ENCODE measurements at regions not wholly inside any gene's neighbourhood (a gene's known extent, or its start where the extent isn't known, plus 50 kb on each side); places are given as distances from the start of the nearest gene placed in this dataset.

DNA sequence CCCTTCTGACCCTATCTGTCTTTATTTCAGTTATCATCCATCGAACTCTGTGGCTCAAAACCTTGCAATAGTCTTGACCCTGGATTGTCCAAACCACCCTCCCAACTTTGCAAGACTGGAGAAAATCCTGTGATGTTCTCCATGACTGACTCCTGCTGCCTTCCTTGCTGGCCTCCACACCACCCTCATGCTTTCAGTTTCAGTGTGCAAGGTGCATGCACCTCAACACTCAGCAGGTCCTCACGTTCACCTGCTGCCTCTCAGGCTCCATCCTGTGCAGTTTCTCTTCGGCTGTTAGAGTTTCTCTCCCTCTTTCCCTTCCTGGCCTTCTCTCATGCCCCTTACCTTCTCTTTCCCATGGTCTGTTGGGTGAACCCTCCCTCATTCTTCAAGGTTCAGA, 59.4 kb upstream of the ASIC2 start:
- DNase-seq (ENCODE audit: low read depth in 3 of 3, low spot score in 1 of 3), result no peak

DNA sequence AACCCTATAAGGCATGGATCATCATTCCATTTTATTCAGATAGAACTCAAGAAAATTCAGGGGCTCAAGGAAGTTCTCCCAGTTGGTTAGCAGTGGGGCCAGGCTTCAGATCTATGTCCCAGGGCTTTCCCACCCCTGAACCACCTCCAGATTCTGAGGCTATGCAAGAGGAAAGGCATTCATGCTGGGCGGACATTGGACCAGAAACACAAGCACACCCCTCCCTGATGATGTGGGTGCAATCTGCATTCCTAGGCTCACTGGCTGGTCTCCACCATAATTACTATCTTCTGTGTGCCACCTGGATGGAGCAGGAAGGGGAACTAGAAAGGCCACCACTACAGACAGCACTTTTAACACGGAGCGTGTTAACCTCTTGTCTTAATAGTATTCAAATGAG, 63.2 kb upstream of the ASIC2 start:
- DNase-seq (ENCODE audit: low read depth in 3 of 3, low spot score in 1 of 3), result no peak

DNA sequence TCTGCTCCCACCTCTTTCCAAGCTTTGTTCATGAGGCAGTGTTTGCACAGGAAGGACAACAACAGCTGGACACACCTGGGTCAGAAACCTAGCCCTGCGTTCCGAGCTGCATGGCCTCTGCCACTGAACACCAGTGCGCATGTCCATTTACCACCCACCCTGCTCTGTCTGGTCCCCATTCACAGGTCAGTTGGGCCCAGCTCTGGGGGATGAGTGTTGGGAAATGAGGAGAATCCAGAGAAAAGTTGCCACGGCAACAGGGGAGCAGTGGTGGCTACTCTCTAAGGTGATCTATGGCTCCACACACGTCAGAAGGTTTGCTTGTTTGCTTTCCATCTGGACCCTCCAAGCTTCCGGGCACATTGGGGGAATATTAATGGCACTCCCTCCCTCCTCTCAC, 70.4 kb upstream of the ASIC2 start:
- DNase-seq (ENCODE audit: low read depth in 3 of 3, low spot score in 1 of 3), result no peak

DNA sequence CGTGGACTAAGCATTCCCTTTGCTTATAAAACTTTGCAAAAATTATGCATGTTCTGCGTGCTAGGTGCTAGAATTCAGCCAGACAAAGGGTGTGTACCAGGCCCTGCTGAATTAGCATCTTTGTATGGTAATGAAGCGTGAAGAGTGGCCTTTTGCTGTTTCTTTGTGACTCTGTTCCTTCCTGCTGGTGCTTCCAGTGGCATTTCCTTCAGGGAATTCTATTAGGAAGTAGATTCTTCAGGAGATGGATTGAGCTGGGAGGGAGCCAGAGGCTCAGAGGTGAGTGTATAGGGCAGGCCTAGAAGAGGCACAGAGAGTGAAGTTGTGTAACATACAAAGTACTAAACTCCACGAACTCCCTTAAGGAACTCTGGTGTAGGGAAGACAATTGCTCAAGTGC, 73.9 kb upstream of the ASIC2 start:
- DNase-seq (ENCODE audit: low read depth in 3 of 3, low spot score in 1 of 3), result no peak

DNA sequence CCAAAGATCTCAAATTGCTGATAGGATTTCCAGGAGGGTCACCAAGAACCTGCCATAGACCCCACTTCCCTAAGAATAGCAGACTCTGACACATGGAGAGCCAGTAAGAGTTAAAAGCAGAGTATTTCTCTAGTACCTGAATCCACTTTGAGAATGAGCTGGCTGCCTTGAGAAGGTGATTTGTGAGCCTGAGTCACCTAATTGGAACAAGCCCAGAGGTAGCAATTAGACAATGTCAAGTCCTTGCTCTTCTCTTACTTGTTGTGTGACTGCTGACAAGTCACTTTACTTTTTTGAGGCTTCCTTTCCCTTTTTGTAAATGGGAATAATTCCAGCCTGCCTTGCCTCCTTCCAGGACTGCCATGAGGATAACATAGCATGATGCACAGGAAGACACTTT, 76.1 kb upstream of the ASIC2 start:
- DNase-seq (ENCODE audit: low read depth in 3 of 3, low spot score in 1 of 3), result no peak

DNA sequence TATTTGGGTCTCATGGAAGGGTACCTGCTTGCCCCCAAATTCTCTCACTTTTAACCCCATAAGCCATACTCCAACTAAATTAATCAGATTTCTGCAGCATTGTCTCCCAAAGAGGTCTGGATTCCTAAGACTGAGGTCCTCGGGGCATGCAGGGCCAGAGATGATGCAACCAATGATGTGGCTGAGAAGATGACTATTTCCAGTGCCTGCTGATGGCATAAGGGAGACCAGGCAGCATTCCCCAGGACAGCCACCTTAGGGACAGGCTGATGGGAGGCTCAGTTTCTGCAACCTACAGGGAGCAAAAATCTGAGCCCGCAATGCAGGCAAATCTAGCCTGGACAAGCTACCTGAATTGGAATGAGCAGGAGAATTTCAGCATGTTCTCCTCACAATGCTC, 76.8 kb upstream of the ASIC2 start:
- no peak for DNase-seq (ENCODE audit: low read depth in 3 of 3, low spot score in 1 of 3)

DNA sequence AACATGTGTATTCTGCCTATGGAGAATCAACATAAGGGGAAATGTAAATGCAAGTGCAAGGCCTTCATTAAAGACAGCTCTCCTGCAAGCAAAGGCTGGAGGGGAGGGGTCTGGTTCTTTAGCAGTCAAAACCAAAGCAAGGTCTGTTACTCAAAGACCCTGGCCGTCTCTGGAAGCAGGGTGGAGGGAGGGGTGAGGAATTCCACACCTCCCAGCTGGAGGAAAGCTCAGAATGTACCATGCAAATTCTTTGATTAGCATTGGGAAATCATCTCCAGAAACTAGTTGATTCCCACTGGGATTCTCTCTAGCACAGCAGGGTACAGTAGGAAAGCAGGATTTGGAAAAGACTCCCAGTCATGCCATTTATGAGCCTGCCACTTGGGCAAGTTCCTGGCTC, 77.3 kb upstream of the ASIC2 start:
- DNase-seq (ENCODE audit: low read depth in 3 of 3, low spot score in 1 of 3), result no peak

DNA sequence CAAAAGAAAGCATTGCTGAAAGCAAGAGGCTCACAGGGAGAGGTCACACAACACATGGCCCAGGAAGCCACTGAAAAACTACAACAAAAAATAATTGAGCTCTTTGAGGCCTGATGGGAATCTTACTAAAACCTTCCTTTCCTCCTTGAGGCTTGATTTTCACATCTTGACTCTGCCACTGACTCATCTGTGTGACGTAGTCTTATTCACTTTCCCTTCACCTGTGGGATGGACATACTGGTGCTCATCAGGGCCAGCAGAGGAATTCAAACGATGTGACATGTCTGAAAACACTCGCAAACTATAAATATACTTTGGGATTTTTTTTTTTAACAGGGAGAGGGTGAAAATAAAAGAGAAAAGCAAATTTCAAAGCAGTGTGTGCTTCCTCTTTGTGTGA, 78.3 kb upstream of the ASIC2 start:
- DNase-seq (ENCODE audit: low read depth in 3 of 3, low spot score in 1 of 3), result no peak

DNA sequence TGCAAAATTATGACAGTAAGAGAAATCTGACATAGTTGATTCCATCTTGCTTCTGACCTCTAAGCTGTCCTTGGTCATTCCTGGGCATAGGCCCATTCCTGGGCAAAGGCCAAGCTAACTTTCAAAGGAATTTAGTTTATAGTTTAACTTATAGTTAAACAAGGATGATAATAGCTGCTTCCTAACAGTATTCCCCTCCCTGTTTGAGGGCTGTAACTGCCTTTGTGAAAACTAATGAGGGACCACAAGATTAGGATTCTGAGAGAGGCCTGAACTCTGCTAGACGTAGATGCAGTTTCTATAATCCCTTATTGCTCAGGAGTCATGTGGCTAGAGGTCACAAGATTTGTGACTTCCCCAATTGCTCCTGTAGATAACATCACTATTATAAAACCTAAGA, 80.2 kb upstream of the ASIC2 start:
- DNase-seq (ENCODE audit: low read depth in 3 of 3, low spot score in 1 of 3), result no peak

DNA sequence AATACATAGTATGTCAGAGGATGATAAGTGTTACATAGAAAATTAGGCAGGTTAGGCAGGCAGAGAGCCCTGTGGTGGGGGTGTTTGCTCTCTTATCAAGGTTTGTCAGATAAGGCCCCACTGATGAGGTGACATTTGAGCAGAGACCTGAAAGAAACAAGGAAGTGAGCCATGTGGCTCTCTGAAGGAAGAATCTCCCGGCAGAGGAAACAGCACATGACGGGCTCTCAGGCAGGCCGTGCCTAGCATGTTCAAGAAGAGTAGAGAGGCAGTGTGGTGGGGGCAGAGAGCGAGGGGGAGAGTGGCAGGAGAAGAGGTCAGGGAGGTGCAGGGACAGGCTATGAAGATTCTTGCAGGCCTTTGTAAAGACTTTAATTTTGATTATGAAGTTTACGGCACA, 82.0 kb upstream of the ASIC2 start:
- no peak for DNase-seq (ENCODE audit: low read depth in 3 of 3, low spot score in 1 of 3)

DNA sequence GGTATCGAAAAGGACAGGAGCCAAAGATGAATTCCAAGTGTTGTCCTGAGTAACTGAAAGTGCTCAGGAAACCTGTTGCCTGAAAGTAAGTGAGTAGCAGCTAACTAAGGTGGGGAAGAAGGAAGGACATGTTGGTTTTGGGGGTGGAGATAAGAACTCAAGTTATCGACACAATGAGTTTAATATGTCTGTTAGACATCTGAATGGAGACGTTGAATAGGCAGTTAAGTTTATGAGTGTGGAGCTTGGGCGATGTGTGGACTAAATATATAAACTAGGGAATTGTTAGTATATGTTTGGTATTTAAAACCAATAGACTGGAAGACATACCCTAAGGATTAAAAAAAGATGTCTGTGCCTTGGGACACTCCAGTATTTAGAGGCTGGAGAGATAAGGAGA, 82.7 kb upstream of the ASIC2 start:
- DNase-seq (ENCODE audit: low read depth in 3 of 3, low spot score in 1 of 3), result no peak

DNA sequence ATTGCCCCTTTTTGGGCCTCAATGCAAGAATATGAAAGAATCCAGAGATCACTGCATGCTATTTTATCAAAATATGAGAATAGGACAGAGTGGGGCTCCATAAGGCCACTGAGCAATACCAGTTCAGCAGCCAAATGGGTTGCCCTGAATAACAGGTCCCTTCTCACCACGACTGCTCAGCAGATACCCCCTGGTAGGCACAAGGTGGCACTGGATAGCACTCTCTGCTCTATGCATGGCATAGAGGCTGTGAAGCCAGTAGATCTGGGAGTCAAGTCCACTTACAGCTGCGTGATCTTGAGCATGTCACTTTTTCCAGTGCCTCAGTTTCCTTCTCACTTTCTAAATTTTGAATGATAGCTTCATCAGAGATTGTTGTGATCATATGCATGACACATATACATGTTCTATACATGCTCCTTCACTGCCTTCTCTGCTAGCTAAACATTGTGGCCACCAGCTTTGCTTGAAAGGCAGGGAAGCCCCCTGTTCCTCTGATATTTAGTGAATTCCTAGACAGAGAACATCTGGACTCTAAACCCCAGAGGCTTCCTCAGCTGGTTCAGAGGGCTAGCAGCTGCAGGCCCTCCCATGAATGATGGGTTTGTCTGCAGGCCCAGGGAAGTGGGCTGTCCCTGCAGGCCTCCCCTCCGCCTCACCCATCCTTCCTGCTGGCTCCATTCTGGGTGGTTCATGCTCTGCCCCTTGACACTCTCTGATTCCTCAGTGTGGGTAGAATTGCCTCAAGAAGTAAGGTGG, 84.9 kb upstream of the ASIC2 start:
- DNase-seq (ENCODE audit: low read depth in 3 of 3, low spot score in 1 of 3), result no peak

DNA sequence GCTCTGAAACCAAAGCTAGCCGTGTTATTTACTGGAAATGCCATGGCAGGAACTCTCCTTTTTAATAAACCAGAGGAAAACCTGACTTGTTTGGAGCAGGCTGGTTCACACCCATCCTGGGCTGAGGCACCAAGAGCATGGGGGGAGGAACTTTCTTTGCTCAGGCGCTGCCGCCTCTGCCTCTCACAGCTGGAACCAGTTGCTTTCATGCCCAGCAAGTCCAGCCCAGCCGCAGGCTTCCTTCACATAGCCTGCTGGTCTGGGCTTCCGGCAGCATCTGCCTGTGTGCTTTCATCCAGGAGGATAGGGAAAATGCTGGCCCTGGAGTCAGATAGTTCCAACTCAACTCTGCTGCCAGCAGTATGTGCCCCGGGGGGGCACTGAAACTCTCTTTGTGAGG, 88.1 kb upstream of the ASIC2 start:
- no peak for DNase-seq (ENCODE audit: low read depth in 3 of 3, low spot score in 1 of 3)

DNA sequence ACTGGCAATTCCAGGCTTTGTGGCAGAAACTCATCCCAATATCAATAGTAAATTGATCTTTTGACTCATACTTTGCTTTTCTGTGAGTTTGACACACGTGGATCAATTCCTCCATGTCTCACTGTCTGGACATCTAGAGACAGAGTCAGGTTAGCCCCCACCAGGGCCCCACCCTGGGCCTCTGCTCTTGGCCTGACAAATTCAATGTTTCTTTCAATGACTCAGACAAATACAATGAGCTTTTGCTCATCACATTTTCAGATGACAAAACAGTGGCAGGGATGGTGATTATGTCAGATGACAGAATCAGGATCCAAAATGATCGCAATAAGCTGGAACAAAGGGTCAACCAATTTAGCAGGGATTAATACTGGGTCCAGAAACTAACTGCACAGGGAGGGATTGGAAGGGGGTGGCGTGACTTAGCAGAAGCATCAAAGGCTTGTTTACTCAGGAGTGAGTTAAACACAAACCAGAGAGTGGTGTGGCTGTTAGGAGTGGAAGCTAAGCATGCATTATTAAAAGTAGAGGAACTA, 90.5 kb upstream of the ASIC2 start:
- no peak for DNase-seq (ENCODE audit: low read depth in 3 of 3, low spot score in 1 of 3)

DNA sequence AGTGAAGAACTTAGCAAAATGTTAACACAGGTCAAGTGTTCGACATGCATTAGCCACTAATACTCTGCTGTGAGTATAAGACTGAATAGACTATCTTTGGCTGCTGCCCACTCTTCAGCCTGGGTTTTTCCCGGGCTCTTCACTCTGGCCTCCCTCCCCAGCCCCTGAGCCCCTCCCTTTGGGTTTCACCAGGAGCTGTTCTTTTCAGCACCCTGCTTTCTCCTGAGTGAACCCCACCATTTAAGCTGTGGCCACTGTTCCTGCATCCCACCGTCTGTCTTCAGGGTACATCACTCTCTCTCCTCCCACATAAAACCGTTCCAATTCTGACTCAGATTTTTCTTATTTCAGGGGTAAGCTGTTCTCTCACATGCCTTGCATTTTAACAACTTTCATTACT, 92.0 kb upstream of the ASIC2 start:
- DNase-seq (ENCODE audit: low read depth in 3 of 3, low spot score in 1 of 3), result no peak

DNA sequence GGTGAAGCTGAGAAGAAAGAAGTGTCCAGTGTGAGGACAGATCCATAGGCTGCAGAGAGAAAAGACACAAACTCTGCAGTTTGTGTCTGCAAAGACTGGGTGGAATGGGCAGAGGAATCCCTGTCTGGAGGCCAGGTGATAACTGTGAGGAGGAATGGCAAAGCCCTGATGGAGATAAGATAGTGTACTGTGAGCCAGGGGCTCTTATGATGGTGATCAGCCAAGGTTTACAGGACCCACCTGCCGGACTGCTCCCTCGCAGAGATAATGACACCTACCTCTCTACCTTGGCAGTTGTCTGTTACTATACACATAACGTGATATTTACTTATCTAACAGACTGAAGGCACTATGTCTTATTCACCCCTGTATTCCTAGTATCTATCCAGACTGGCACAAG, 92.6 kb upstream of the ASIC2 start:
- no peak for DNase-seq (ENCODE audit: low read depth in 3 of 3, low spot score in 1 of 3)

DNA sequence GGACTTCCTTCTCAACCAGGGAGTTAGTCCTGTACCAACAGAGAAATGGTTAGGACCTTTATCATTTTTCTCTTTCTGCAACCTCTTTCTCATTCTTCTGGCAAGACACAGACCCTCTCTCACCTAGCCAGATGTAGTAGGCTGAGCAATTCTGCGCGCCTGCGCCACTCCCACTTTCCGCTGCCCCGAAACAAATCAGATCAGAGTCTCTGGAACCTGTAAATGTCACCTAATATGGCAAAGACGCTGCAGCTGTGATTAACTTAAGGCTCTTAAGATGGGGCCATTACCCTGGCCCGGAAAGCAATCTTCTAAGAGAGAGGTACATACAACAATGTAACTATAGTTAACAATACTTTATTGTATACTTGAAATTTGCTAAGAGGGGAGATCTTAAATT, 94.3 kb upstream of the ASIC2 start:
- DNase-seq (ENCODE audit: low read depth in 3 of 3, low spot score in 1 of 3), result no peak

DNA sequence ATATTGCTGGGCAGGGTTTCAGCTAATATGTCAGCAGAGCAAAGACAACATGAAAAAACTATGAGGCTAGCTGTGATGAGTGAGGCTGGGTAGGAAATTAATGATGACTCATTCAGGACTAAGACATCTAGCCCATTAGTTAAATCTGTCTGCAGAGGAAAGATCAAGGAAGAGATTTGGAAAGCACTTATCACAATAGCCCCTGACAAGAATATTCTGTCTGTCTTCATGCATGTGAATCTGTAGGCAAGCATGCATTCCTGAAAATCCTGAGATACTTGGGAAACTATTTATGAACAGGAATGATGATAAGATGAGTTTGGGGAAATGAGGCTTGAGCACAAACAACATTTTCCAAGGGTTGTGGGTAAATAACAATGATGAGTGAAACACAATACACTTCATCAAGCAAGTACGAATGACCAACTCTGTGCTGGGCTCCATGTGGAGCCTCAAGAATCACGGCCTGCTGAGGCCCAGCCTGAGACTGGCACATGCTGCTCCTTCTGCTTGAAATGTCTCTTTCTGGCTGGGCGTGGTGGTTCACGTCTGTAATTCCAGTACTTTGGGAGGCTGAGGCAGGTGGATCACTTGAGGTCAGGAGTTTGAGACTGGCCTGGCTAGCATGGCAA, 96.5 kb upstream of the ASIC2 start:
- DNase-seq (ENCODE audit: low read depth in 3 of 3, low spot score in 1 of 3), result no peak

DNA sequence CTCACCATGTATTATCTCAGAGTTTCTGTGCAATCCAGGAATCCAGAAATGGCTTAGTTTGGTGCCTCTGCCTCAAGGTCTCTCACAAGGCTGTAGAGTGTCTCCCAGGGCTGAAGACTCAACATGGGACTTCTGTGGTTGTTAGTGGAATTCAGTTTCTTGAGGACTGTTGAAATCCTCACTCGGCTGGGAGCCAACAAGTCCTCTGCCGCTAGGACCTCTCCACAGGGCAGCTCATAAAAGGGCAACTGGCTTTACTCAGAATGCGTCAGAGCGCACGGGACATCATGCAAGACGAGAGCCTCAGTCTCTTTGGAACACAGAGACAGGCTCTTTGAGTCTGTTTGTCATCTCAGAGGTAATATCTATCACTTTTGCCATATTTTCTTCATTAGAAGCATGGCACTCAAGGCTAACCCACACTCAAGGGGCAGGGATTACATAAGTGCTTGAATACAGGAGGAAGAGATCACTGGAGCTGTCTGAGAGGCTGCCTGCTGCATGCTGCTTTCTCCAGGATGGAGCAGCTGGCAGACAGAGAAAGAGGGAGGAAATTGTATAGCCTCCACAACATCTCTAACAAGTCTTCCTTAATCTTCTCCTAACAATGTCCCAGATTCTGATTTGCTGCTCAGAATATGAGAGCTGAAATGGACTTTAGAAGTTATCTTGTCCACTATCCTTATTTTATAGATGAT, 97.5 kb upstream of the ASIC2 start:
- no peak for DNase-seq (ENCODE audit: low read depth in 3 of 3, low spot score in 1 of 3)

DNA sequence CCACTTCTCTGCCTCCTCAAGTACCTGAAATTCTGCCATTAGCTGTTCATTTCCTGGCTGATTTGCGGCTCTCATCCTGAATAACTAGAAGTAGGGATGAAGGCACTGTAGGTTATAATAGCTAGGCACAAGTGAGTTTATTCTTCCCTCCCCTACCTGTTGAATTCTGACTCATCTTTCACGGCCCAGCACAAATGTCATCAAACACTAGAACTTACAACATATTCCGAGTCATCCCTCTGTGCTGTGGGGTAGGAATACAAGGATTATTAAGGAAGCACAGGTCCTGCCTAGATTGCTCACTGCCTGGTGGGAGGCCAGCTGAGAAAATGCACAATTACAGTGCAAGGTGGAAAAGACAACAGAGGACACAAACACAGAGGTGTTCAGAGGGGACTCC, 103.7 kb upstream of the ASIC2 start:
- no peak for DNase-seq (ENCODE audit: low read depth in 3 of 3, low spot score in 1 of 3)

DNA sequence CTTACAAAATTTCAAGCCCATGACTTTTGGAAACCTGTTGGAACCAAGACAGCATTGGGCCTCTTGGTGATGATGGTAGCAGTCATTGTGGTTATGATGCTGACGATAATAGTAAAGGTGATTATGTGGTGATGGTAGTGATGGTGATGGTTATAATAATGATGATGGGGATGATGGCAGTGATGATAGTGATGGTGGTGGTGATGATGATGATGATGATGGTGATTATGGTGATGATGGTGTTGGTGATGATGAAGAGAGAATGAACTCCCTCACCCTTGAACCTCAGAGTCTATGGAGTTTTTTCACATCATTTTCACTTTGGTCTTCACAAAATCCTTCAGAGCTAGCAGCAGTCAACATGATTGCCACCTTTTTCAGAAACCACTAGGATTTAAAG, 105.3 kb upstream of the ASIC2 start:
- no peak for DNase-seq (ENCODE audit: low read depth in 3 of 3, low spot score in 1 of 3)

DNA sequence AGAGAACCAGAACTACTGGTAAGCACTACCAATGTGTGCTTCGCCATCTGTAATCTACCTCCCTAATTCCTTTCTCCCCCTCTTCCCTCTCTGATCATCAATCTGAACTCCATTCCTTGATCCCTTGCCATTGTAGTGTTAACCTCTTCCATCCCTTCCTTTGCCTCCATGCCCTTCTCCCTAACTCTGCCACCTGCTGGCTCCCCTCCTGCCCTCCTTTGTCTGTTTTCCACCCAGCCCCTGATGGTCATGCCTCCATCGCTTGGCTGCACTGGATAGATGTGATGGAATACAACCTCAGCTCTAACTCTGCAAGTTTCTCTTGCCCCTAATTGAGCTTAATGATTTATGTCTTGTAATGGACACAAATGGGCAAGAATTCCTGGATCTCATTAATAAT, 108.2 kb upstream of the ASIC2 start:
- DNase-seq (ENCODE audit: low read depth in 3 of 3, low spot score in 1 of 3), result no peak

All from stimulated activated CD4-positive, alpha-beta T cell treated with anti-CD3 and anti-CD28 coated beads, TNF-alpha, amount 100 ng/mL, for 1 hour (primary cell).